Choroid plexus epithelial cell (primary cell): ENCODE measurements at regions not wholly inside any gene's neighbourhood (a gene's known extent, or its start where the extent isn't known, plus 50 kb on each side); places are given as distances from the start of the nearest gene placed in this dataset.

Experiments
- DNase-seq: peaks from one replicate; pipeline ENCODE4 v3.0.0-alpha.2; 2010; ENCODE audit warnings: low read depth
- H3K4me3 ChIP-seq: 2 replicates; pipeline ENCODE4 v1.5.1; 2011; ENCODE audit warnings: low read depth, mild to moderate bottlenecking, control low read depth, low read length, moderate library complexity
- CTCF ChIP-seq: conservative IDR thresholded peaks from 2 replicates; pipeline ENCODE4 v1.5.1; 2011; ENCODE audit warnings: low read depth, mild to moderate bottlenecking, control low read depth, inconsistent platforms, low read length, moderate library complexity

- no peak overlapping the region for H3K4me3 ChIP-seq
- no peak for DNase-seq
- no peak for TF ChIP-seq CTCF
Measured at GRCh38 chr15:98556321-98556720, 92.0 kb upstream of the IGF1R start.

- no peak for TF ChIP-seq CTCF
- no peak overlapping the region for H3K4me3 ChIP-seq
- no peak for DNase-seq
Measured at GRCh38 chr15:98560338-98560737, 88.0 kb upstream of the IGF1R start.

GRCh38 chr15:98561169-98561941 lies 87.0 kb upstream of the IGF1R start:
- DNase-seq, result no peak
- no peak for TF ChIP-seq CTCF

GRCh38 chr15:98562331-98562937 lies 85.9 kb upstream of the IGF1R start:
- TF ChIP-seq CTCF, result no peak
- no peak overlapping the region for H3K4me3 ChIP-seq
- DNase-seq, result no peak

More at GRCh38 chr15:98561169-98561941, 87.0 kb upstream of the IGF1R start:
- no peak overlapping the region for H3K4me3 ChIP-seq

- no peak overlapping the region for H3K4me3 ChIP-seq
- no peak for DNase-seq
- no peak for TF ChIP-seq CTCF
Measured at GRCh38 chr15:98565566-98565965, 82.8 kb upstream of the IGF1R start.

GRCh38 chr15:98567951-98568350 lies 80.4 kb upstream of the IGF1R start:
- TF ChIP-seq CTCF, result no peak
- no peak overlapping the region for H3K4me3 ChIP-seq
- DNase-seq, result no peak
